NCI-H345 treated with DMSO at 0.1 percent for 48 hours (cell line): ENCODE measurements at regions not wholly inside any gene's neighbourhood (a gene's known extent, or its start where the extent isn't known, plus 50 kb on each side); places are given as distances from the start of the nearest gene placed in this dataset.

ENCODE experiments used
- DNase-seq: peaks from one replicate; lab custom pipeline; 2025; ENCODE audit not compliant: unreplicated experiment; lab: John Stamatoyannopoulos, UW

GRCh38 chr11:93074352-93074751, 104.9 kb downstream of the MTNR1B start:
- DNase-seq = no peak

DNA sequence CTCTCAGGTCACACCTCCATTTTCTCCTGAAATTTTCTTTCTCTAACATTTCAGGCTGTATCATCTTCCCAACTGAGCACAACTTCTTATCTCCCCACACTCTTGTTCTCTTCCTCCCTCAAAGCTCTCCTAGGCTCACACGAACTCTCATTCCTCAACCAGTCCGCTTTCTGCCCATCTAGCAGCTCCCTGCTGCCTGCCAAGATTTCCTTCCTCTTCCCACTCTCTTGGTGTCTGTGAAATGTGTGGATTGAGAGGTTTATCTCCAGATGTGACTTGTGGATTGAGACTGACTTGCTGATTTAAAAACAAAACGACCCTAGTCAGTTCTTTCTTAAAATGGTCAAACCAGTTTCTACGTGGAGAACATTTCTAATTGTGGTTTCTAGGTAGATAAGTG, 106.3 kb downstream of the MTNR1B start:
- DNase-seq = no peak

- no peak for DNase-seq
Observed at GRCh38 chr11:93080146-93080759, 110.8 kb downstream of the MTNR1B start.

DNA sequence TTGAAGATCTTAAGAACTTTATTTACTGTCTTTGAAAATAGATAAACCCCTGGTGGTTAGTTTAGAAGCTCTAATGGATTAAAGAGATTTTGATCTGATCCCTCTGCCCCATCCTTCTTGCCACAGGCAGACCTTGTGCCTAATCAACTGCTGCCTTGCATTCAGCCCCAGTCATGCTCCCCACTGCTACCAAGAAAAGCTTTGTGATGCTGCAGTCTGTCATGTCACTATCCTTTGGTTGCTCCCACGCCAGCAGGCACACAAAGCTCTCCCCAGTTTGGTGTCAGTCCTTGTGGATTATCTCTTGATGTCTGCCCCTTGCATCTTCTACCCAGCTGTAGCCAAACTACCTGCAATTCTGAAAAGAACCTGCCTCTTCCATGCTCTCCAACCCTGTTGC, 112.2 kb downstream of the MTNR1B start:
- no peak for DNase-seq

DNA sequence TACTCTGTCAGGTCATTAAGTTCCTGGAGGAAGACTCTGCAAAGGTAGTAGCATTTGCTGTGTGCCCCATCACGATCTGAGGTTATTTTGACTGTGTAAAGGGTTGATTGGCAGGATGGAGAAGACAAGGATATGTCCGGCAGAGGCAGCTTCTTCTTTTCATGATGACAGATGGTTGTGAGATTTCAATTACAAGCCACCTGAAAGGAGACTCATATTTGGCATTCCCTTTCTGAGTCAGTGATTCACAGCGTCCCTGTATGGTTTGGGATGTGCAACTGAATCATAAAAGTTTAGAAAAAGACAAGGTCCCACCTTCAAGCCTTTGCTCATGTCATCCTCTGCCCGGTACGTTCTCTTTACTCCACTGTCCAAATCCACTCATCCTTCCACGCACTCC, 113.4 kb downstream of the MTNR1B start:
- no peak for DNase-seq

- no peak for DNase-seq
Observed at GRCh38 chr11:93084727-93085505, 112.9 kb downstream of the SLC36A4 start.

GRCh38 chr11:93089474-93090102, 108.2 kb downstream of the SLC36A4 start:
- no peak for DNase-seq
